ENCODE measurements at regions not wholly inside any gene's neighbourhood (a gene's known extent, or its start where the extent isn't known, plus 50 kb on each side); places are given as distances from the start of the nearest gene placed in this dataset.

- no peak for TF ChIP-seq CTCF (IDR thresholded peaks at IDR 0.05 in 2 of 3, conservative IDR thresholded peaks at IDR 0.05 in 1 of 3; ENCODE audit: borderline replicate concordance in 1 of 3, insufficient read depth in 1 of 3, low read depth in 2 of 3, low read length in 2 of 3)
- no peak for TF ChIP-seq JUND (IDR thresholded peaks at IDR 0.05)
- TF ChIP-seq SP1 (IDR thresholded peaks at IDR 0.05; ENCODE audit: low read depth), result no peak
- TF ChIP-seq POLR2A (IDR thresholded peaks at IDR 0.05; ENCODE audit: borderline replicate concordance, extremely low read depth, insufficient read depth, insufficient read length), result no peak
- no peak for TF ChIP-seq FOSL1 (IDR thresholded peaks at IDR 0.05; ENCODE audit: low read depth)
These were observed 227.0 kb upstream of the B3GALT2 start for GRCh38 chr1:193413376-193413775.

Data from HCT116 (cell line).